Tibial nerve (tissue), 4 donors: ENCODE measurements at regions not wholly inside any gene's neighbourhood (a gene's known extent, or its start where the extent isn't known, plus 50 kb on each side); places are given as distances from the start of the nearest gene placed in this dataset.

Experiments
- DNase-seq, 2 donors: peaks; one replicate each; pipeline ENCODE4 v3.0.0-alpha.2; 2019; ENCODE audit warnings: low spot score in 2 of 2
- H3K27ac ChIP-seq, 4 donors: fragments of 200-600 bp; sonication (generic) in 3 of 4; one replicate each; pipeline ENCODE4 v1.5.1; 2017 to 2019; ENCODE audit warnings: mild to moderate bottlenecking in 1 of 4
- H3K27me3 ChIP-seq, 2 donors: fragments of 200-600 bp; sonication (generic) in 1 of 2; one replicate each; pipeline versions ENCODE4 v1.5.1 to v1.6.0; 2017 to 2019
- H3K36me3 ChIP-seq, 3 donors: fragments of 200-600 bp; sonication (generic); one replicate each; pipeline ENCODE4 v1.5.1; 2018 to 2019
- H3K4me1 ChIP-seq, 4 donors: fragments of 200-600 bp; sonication (generic) in 3 of 4; one replicate each; pipeline ENCODE4 v1.5.1; 2017 to 2019
- H3K4me3 ChIP-seq, 4 donors: fragments of 200-600 bp; sonication (generic) in 3 of 4; one replicate each; pipeline ENCODE4 v1.5.1; 2017 to 2019; ENCODE audit warnings: mild to moderate bottlenecking in 1 of 4, moderate library complexity in 1 of 4
- H3K9me3 ChIP-seq, 4 donors: fragments of 200-600 bp; sonication (generic) in 3 of 4; one replicate each; pipeline ENCODE4 v1.5.1; 2017 to 2019
- EP300 ChIP-seq, 2 donors: sonication (generic); formaldehyde crosslinking; IDR thresholded peaks; one replicate each; pipeline ENCODE4 v1.6.1; 2017; ENCODE audit warnings: antibody characterized with exemption in 2 of 2, mild to moderate bottlenecking in 1 of 2
- POLR2A ChIP-seq, 2 donors: fragments of 450-650 bp; IDR thresholded peaks; one replicate each; pipeline ENCODE4 v1.6.1; 2017; ENCODE audit warnings: antibody characterized with exemption in 2 of 2, mild to moderate bottlenecking in 2 of 2, moderate library complexity in 2 of 2
- WGBS, 2 donors: methylation state at CpG; one replicate each; pipeline ENCODE4 v1.1.5; 2018; 5-methylcytosine and 5-hydroxymethylcytosine counted together
- TF ChIP-seq, protein P1 (sequence below), 5 experiments: fragments of 200-600 bp in 3 of 5; fragments of 450-650 bp in 2 of 5; sonication (generic) in 3 of 5; IDR thresholded peaks; one replicate each; pipeline ENCODE4 v1.5.1; 2016 to 2019; ENCODE audit warnings: antibody characterized with exemption in 5 of 5, mild to moderate bottlenecking in 3 of 5, moderate library complexity in 2 of 5

DNA sequence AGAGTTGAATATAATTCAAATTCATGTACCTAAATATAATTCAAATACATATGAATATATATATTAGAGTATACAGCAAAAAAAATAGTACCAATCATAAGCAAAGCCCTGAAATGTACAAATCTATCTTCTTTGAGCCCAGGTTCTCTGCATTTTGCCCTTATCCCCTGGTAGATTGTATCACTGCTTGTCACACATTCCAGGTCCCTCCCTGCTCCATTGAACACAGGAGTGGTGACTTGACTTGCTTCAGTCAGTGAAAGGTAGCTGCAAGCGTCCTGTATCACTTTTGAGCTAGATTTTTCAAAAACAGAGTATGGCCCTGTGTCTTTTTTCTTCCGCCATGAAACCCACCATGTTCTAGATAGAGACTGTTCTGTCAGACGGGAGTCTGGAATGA lies 369.4 kb downstream of the LIG4 start:
- TF ChIP-seq EP300 (IDR thresholded peaks at IDR 0.05) = no peak
- no peaks in the 10 kb centered on the region for H3K27me3 ChIP-seq
- H3K27ac ChIP-seq = no peak overlapping the region
- 84% methylated on average over 3 of the region's 3 CpGs for WGBS, 2 donors
- H3K36me3 ChIP-seq = no peaks in the 10 kb centered on the region
- no peak overlapping the region for H3K4me3 ChIP-seq
- no peaks in the 10 kb centered on the region for H3K9me3 ChIP-seq
- H3K4me1 ChIP-seq = no peaks in the 10 kb centered on the region
- no peak for DNase-seq

DNA sequence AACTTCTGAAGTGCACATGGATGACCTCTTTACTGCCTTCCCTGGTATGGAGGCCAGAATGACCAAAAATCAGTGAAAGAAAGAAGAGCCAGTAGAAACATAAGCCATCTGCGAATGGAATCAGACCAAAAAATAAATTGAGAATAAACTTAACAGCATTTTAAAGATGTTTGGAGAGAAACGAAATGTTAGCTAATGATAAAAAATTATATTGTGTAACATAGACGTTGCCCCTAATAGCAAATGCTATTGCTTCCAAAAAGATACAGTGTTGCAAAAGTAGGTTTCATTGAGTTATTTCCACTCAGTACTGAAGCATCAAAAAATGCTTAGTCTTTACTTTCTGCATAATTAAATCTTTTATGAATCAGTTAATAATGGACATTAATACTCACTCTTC lies 371.7 kb downstream of the LIG4 start:
- WGBS, 2 donors = 61 to 76% methylated on average over 3 of the region's 3 CpGs
- DNase-seq = no peak
- H3K4me1 ChIP-seq = no peaks in the 10 kb centered on the region
- TF ChIP-seq EP300 (IDR thresholded peaks at IDR 0.05) = no peak
- TF ChIP-seq, protein P1, sequence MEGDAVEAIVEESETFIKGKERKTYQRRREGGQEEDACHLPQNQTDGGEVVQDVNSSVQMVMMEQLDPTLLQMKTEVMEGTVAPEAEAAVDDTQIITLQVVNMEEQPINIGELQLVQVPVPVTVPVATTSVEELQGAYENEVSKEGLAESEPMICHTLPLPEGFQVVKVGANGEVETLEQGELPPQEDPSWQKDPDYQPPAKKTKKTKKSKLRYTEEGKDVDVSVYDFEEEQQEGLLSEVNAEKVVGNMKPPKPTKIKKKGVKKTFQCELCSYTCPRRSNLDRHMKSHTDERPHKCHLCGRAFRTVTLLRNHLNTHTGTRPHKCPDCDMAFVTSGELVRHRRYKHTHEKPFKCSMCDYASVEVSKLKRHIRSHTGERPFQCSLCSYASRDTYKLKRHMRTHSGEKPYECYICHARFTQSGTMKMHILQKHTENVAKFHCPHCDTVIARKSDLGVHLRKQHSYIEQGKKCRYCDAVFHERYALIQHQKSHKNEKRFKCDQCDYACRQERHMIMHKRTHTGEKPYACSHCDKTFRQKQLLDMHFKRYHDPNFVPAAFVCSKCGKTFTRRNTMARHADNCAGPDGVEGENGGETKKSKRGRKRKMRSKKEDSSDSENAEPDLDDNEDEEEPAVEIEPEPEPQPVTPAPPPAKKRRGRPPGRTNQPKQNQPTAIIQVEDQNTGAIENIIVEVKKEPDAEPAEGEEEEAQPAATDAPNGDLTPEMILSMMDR (IDR thresholded peaks at IDR 0.05) = no peak
- no peak for TF ChIP-seq POLR2A (IDR thresholded peaks at IDR 0.05)
- no peak overlapping the region for H3K27ac ChIP-seq
- no peaks in the 10 kb centered on the region for H3K9me3 ChIP-seq
- no peak overlapping the region for H3K4me3 ChIP-seq
- H3K36me3 ChIP-seq = no peaks in the 10 kb centered on the region
- H3K27me3 ChIP-seq = no peaks in the 10 kb centered on the region

DNA sequence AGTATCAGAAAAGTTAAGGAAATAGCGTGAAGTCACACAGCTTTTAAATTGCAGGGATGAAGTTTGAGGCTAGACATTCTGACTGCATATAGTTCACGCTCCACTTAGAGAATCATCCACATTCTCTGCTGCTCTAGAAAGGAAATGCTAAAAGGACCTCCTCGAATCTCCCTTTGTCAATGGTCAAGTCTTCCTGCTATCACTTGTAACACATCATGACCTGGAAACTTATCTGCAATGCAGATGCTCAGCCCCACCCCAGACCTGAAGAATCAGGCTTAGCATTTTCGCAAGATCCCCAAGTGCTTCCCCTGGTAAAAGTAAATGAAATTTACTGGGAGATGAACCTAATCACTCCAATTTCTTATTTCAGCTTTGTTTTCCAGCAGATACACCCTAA lies 372.1 kb downstream of the LIG4 start:
- Histone ChIP-seq H3K36me3 (no peaks in the 10 kb centered on the region), H3K9me3 (no peaks in the 10 kb centered on the region), H3K27me3 (no peaks in the 10 kb centered on the region), H3K27ac (no peak overlapping the region), H3K4me1 (no peaks in the 10 kb centered on the region), H3K4me3 (no peak overlapping the region)
- no peak for DNase-seq
- WGBS, 2 donors = 78% methylated on average over 4 of the region's 4 CpGs
- no peak for TF ChIP-seq POLR2A (IDR thresholded peaks at IDR 0.05)
- no peak for TF ChIP-seq EP300 (IDR thresholded peaks at IDR 0.05)
- TF ChIP-seq, protein P1 (IDR thresholded peaks at IDR 0.05) = no peak

DNA sequence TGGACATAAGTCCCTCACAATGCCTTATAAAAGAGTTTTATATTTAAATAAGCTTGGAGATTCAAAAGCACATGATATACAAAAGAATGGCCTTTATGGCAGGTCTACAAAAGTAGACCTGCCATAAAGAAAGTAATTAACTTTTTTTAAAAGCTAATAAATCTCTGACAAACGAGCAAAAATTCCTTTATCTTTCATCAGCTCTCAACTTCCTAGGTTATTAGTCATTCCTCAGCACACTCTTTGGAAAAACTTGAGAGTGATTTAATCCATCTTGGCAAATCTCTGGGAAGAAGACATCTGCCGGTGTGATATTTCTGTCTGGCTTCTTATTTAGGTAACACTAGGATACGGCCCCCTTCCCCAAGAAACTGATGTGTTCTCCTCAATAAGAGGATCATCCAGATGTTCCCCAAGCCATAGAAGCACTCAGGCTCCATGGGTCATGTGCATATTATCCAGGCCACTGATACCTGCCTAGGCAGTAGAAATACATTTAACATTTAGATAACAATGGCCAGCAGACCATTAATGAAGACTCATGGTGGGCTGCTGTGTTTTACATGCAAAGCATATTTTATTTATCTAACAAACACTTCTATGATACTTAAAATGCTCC lies 372.7 kb downstream of the LIG4 start:
- 42 to 55% methylated on average over 3 of the region's 3 CpGs for WGBS, 2 donors
- Histone ChIP-seq H3K36me3 (no peaks in the 10 kb centered on the region), H3K4me1 (no peaks in the 10 kb centered on the region), H3K27me3 (no peaks in the 10 kb centered on the region), H3K9me3 (no peaks in the 10 kb centered on the region), H3K4me3 (no peak overlapping the region), H3K27ac (no peak overlapping the region)
- TF ChIP-seq, protein P1 (IDR thresholded peaks at IDR 0.05) = no peak
- TF ChIP-seq POLR2A (IDR thresholded peaks at IDR 0.05) (no peak), EP300 (IDR thresholded peaks at IDR 0.05) (no peak)
- DNase-seq = no peak

DNA sequence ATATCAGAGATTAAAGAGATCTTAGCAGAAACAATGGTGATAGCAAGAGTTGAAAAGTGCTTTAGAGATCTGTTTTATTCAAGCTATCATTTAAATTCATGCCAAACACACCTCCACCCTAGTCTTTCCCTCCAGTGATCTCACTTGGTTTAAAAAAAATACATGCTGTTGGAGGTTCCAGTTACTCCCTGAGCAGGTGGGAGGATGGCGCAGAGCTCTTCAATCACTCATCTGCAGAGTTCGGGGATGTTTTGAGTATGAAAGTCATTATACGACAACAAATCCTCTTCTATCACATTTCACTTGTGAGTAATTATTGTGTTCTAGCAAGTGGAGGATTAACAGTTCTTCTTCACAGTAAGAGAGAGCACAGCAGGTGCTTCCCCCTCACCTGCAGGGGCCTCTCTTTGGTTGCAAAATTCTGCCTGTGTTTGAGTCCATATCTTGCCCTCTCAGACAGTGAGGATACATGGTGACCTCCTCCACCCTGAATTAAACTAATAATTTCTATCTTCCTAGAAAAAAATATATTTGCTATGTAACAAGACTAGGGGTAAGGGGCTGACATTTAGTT lies 376.7 kb downstream of the LIG4 start:
- WGBS, 2 donors = 72 to 76% methylated on average over 3 of the region's 3 CpGs
- H3K4me1 ChIP-seq = no peaks in the 10 kb centered on the region
- H3K4me3 ChIP-seq = no peak overlapping the region
- no peaks in the 10 kb centered on the region for H3K36me3 ChIP-seq
- H3K27ac ChIP-seq = no peak overlapping the region
- H3K27me3 ChIP-seq = no peaks in the 10 kb centered on the region
- TF ChIP-seq POLR2A (IDR thresholded peaks at IDR 0.05) = no peak
- TF ChIP-seq, protein P1 (IDR thresholded peaks at IDR 0.05) = no peak
- TF ChIP-seq EP300 (IDR thresholded peaks at IDR 0.05) = no peak
- no peak for DNase-seq
- H3K9me3 ChIP-seq = no peaks in the 10 kb centered on the region
